CD4-positive, CD25-positive, alpha-beta regulatory T cell (primary cell): ENCODE measurements at regions not wholly inside any gene's neighbourhood (a gene's known extent, or its start where the extent isn't known, plus 50 kb on each side); places are given as distances from the start of the nearest gene placed in this dataset.

Experiments
- ATAC-seq, 2 donors: fragments of 150-1000 bp; cut with Tn5 transposase; one replicate each; pipeline ENCODE4 v1.10.0; 2021; ENCODE audit warnings: low read depth in 2 of 2, moderate number of reproducible peaks in 2 of 2, moderate library complexity in 1 of 2
- DNase-seq, 3 donors: peaks; one replicate each; pipeline versions ENCODE4 v3.0.0 to v3.0.0-alpha.2; 2012 to 2022; ENCODE audit warnings: mixed read lengths in 1 of 3
- H3K27ac ChIP-seq: one replicate; pipeline ENCODE4 v1.7.0; 2013; ENCODE audit warnings: mild to moderate bottlenecking, low read length; ENCODE audit not compliant: insufficient read depth, poor library complexity, severe bottlenecking
- H3K27me3 ChIP-seq: one replicate; pipeline ENCODE4 v1.7.0; 2013; ENCODE audit warnings: low read length; ENCODE audit not compliant: control insufficient read depth, insufficient read depth
- H3K36me3 ChIP-seq: one replicate; pipeline ENCODE4 v1.7.0; 2013; ENCODE audit warnings: mild to moderate bottlenecking, low read length, moderate library complexity; ENCODE audit not compliant: control insufficient read depth, insufficient read depth
- H3K4me1 ChIP-seq: 2 replicates; pipeline ENCODE4 v1.7.0; 2013; ENCODE audit warnings: mild to moderate bottlenecking, low read length; ENCODE audit not compliant: insufficient read depth, control insufficient read depth, poor library complexity, severe bottlenecking
- H3K4me3 ChIP-seq: one replicate; pipeline ENCODE4 v1.7.0; 2013; ENCODE audit warnings: low read depth, mild to moderate bottlenecking, low read length, moderate library complexity
- H3K9me3 ChIP-seq, 2 experiments: 1 replicate in 1 of 2; 2 replicates in 1 of 2; pipeline ENCODE4 v1.7.0; 2013; ENCODE audit warnings: low read length in 2 of 2, mild to moderate bottlenecking in 1 of 2, moderate library complexity in 1 of 2; ENCODE audit not compliant: control insufficient read depth in 2 of 2
- H3K27ac Mint-ChIP-seq, 3 donors: one replicate each; pipeline ENCODE4 v1.8.0; 2020 to 2022; ENCODE audit warnings: mild to moderate bottlenecking in 3 of 3, mixed read lengths in 3 of 3, moderate library complexity in 2 of 3
- H3K27me3 Mint-ChIP-seq: one replicate; pipeline ENCODE4 v1.8.0; 2022; ENCODE audit warnings: mild to moderate bottlenecking, mixed read lengths
- H3K36me3 Mint-ChIP-seq: one replicate; pipeline ENCODE4 v1.8.0; 2020; ENCODE audit warnings: mixed read lengths
- H3K4me1 Mint-ChIP-seq, 4 donors: one replicate each; pipeline ENCODE4 v1.8.0; 2020 to 2022; ENCODE audit warnings: mixed read lengths in 4 of 4, mild to moderate bottlenecking in 1 of 4
- H3K4me3 Mint-ChIP-seq, 4 donors: one replicate each; pipeline ENCODE4 v1.8.0; 2020 to 2022; ENCODE audit warnings: mild to moderate bottlenecking in 4 of 4, mixed read lengths in 4 of 4, moderate library complexity in 3 of 4
- H3K9me3 Mint-ChIP-seq, 7 donors: one replicate each; pipeline ENCODE4 v1.8.0; 2020 to 2022; ENCODE audit warnings: mixed read lengths in 7 of 7, mild to moderate bottlenecking in 3 of 7, moderate library complexity in 2 of 7

- H3K36me3 Mint-ChIP-seq, result no peaks in the 10 kb centered on the region
- Histone ChIP-seq H3K36me3 (no peaks in the 10 kb centered on the region), H3K27me3 (peaks cover 18% of the 10 kb centered on the region), H3K27ac (no peak overlapping the region), H3K4me1 (no peaks in the 10 kb centered on the region), H3K9me3 (peaks cover 0 to 2% of the 10 kb centered on the region in 2 experiments), H3K4me3 (no peak overlapping the region)
- H3K4me3 Mint-ChIP-seq, result no peak overlapping the region
- H3K27ac Mint-ChIP-seq, result no peak overlapping the region
- peaks cover 0 to 18% (median 3%) of the 10 kb centered on the region in 7 donors for H3K9me3 Mint-ChIP-seq
- H3K4me1 Mint-ChIP-seq, result peaks cover 0 to 6% (median 2%) of the 10 kb centered on the region in 4 donors
- ATAC-seq (no peak), DNase-seq (no peak)
- peaks cover 13% of the 10 kb centered on the region for H3K27me3 Mint-ChIP-seq
Observed at GRCh38 chr12:113587720-113588119, 116.0 kb upstream of the LHX5 start.

GRCh38 chr12:113586461-113586860 lies 114.8 kb upstream of the LHX5 start:
- Mint-ChIP-seq H3K36me3 (no peaks in the 10 kb centered on the region), H3K9me3 (peaks cover 0 to 18% (median 4%) of the 10 kb centered on the region in 7 donors), H3K27ac (no peak overlapping the region), H3K27me3 (peaks cover 4% of the 10 kb centered on the region), H3K4me3 (no peak overlapping the region), H3K4me1 (peaks cover 0 to 6% (median 2%) of the 10 kb centered on the region in 4 donors)
- Histone ChIP-seq H3K4me3 (no peak overlapping the region), H3K9me3 (peaks cover 2 to 4% of the 10 kb centered on the region in 2 experiments), H3K27me3 (peaks cover 18% of the 10 kb centered on the region), H3K27ac (no peak overlapping the region), H3K4me1 (no peaks in the 10 kb centered on the region), H3K36me3 (no peaks in the 10 kb centered on the region)
- ATAC-seq (no peak), DNase-seq (no peak)

- H3K4me3 ChIP-seq, result no peak overlapping the region
- H3K27ac Mint-ChIP-seq, result no peak overlapping the region
- H3K9me3 ChIP-seq, result peaks cover 7 to 12% of the 10 kb centered on the region in 2 experiments
- no peaks in the 10 kb centered on the region for H3K4me1 ChIP-seq
- H3K36me3 Mint-ChIP-seq, result no peaks in the 10 kb centered on the region
- peaks cover 6% of the 10 kb centered on the region for H3K27me3 Mint-ChIP-seq
- no peaks in the 10 kb centered on the region for H3K36me3 ChIP-seq
- H3K27me3 ChIP-seq, result peaks cover 9% of the 10 kb centered on the region
- H3K4me3 Mint-ChIP-seq, result no peak overlapping the region
- no peak for DNase-seq
- no peak for ATAC-seq
- H3K4me1 Mint-ChIP-seq, result no peaks in the 10 kb centered on the region
- H3K27ac ChIP-seq, result no peak overlapping the region
- peaks cover 0 to 14% (median 6%) of the 10 kb centered on the region in 7 donors for H3K9me3 Mint-ChIP-seq
Observed at GRCh38 chr12:113582521-113583218, 111.0 kb upstream of the LHX5 start.

- peaks cover 6 to 12% of the 10 kb centered on the region in 2 experiments for H3K9me3 ChIP-seq
- peaks cover 0 to 12% (median 6%) of the 10 kb centered on the region in 7 donors for H3K9me3 Mint-ChIP-seq
- H3K27me3 Mint-ChIP-seq, result peaks cover 12% of the 10 kb centered on the region
- H3K4me1 Mint-ChIP-seq, result no peaks in the 10 kb centered on the region
- ATAC-seq (no peak), DNase-seq (no peak)
- H3K27ac Mint-ChIP-seq, result no peak overlapping the region
- H3K36me3 Mint-ChIP-seq, result no peaks in the 10 kb centered on the region
- no peaks in the 10 kb centered on the region for H3K36me3 ChIP-seq
- no peak overlapping the region for H3K27ac ChIP-seq
- H3K27me3 ChIP-seq, result peaks cover 8% of the 10 kb centered on the region
- no peak overlapping the region for H3K4me3 ChIP-seq
- no peaks in the 10 kb centered on the region for H3K4me1 ChIP-seq
- no peak overlapping the region for H3K4me3 Mint-ChIP-seq
Observed at GRCh38 chr12:113581342-113581741, 109.7 kb upstream of the LHX5 start.

- H3K9me3 ChIP-seq, result peaks cover 6 to 12% of the 10 kb centered on the region in 2 experiments
- Mint-ChIP-seq H3K27ac (no peak overlapping the region), H3K36me3 (no peaks in the 10 kb centered on the region), H3K4me1 (no peaks in the 10 kb centered on the region), H3K27me3 (peaks cover 12% of the 10 kb centered on the region), H3K9me3 (peaks cover 0 to 12% (median 6%) of the 10 kb centered on the region in 7 donors), H3K4me3 (no peak overlapping the region)
- no peaks in the 10 kb centered on the region for H3K36me3 ChIP-seq
- DNase-seq (no peak), ATAC-seq (no peak)
- H3K27me3 ChIP-seq, result peaks cover 4% of the 10 kb centered on the region
- H3K4me3 ChIP-seq, result no peak overlapping the region
- no peaks in the 10 kb centered on the region for H3K4me1 ChIP-seq
- H3K27ac ChIP-seq, result no peak overlapping the region
Observed at GRCh38 chr12:113580437-113580836, 108.8 kb upstream of the LHX5 start.

GRCh38 chr12:113577464-113578129 lies 105.9 kb upstream of the LHX5 start:
- DNase-seq (no peak), ATAC-seq (no peak)
- no peak overlapping the region for H3K4me3 ChIP-seq
- no peaks in the 10 kb centered on the region for H3K36me3 Mint-ChIP-seq
- H3K36me3 ChIP-seq, result no peaks in the 10 kb centered on the region
- no peak overlapping the region for H3K27ac ChIP-seq
- no peaks in the 10 kb centered on the region for H3K27me3 ChIP-seq
- peaks cover 12% of the 10 kb centered on the region for H3K27me3 Mint-ChIP-seq
- peaks cover 6 to 12% of the 10 kb centered on the region in 2 experiments for H3K9me3 ChIP-seq
- peaks cover 0 to 12% (median 5%) of the 10 kb centered on the region in 7 donors for H3K9me3 Mint-ChIP-seq
- H3K4me1 ChIP-seq, result no peaks in the 10 kb centered on the region
- H3K4me1 Mint-ChIP-seq, result no peaks in the 10 kb centered on the region
- H3K27ac Mint-ChIP-seq, result no peak overlapping the region
- no peak overlapping the region for H3K4me3 Mint-ChIP-seq

GRCh38 chr12:113575386-113575785 lies 103.7 kb upstream of the LHX5 start:
- no peaks in the 10 kb centered on the region for H3K4me1 ChIP-seq
- no peak overlapping the region for H3K27ac Mint-ChIP-seq

More at GRCh38 chr12:113575386-113575785, 103.7 kb upstream of the LHX5 start:
- H3K36me3 ChIP-seq, result no peaks in the 10 kb centered on the region
- H3K4me3 Mint-ChIP-seq, result no peak overlapping the region
- H3K27me3 Mint-ChIP-seq, result peaks cover 12% of the 10 kb centered on the region
- no peak overlapping the region for H3K27ac ChIP-seq
- H3K4me3 ChIP-seq, result no peak overlapping the region
- no peaks in the 10 kb centered on the region for H3K4me1 Mint-ChIP-seq
- ATAC-seq (no peak), DNase-seq (no peak)
- H3K9me3 Mint-ChIP-seq, result peaks cover 0 to 6% (median 0%) of the 10 kb centered on the region in 7 donors
- H3K36me3 Mint-ChIP-seq, result no peaks in the 10 kb centered on the region
- no peaks in the 10 kb centered on the region for H3K9me3 ChIP-seq
- no peaks in the 10 kb centered on the region for H3K27me3 ChIP-seq
